ENCODE measurements at regions not wholly inside any gene's neighbourhood (a gene's known extent, or its start where the extent isn't known, plus 50 kb on each side); places are given as distances from the start of the nearest gene placed in this dataset.

- peaks cover 35% of the 10 kb centered on the region for H3K4me1 ChIP-seq (ENCODE audit: insufficient read depth)
- no peaks in the 10 kb centered on the region for H4K20me1 ChIP-seq (ENCODE audit: insufficient read depth, poor library complexity, severe bottlenecking)
- H2AFZ ChIP-seq: peak overlapping the region; percentile 16
- H3K9me2 ChIP-seq (replicated peaks; ENCODE audit: insufficient read depth): no peaks in the 10 kb centered on the region
- 10% methylated on average over 38 of the region's 44 CpGs for WGBS (ENCODE audit: low lambda C conversion rate, missing lambda C conversion rate)
- peaks cover 17% of the 10 kb centered on the region for H3K27me3 ChIP-seq
- DNase-seq (ENCODE audit: low spot score): peak; percentile 81
- H3K79me2 ChIP-seq: no peaks in the 10 kb centered on the region
- H3K4me2 ChIP-seq: peak overlapping the region; percentile 91
- no peaks in the 10 kb centered on the region for H3K36me3 ChIP-seq (replicated peaks; ENCODE audit: insufficient read depth, low read depth)
- TF ChIP-seq CTCF (IDR thresholded peaks at IDR 0.05; ENCODE audit: poor library complexity): no peak
- TF ChIP-seq EZH2 (IDR thresholded peaks at IDR 0.05; ENCODE audit: borderline replicate concordance): peak; percentile 3
- no peak for TF ChIP-seq EZH2phosphoT487 (IDR thresholded peaks at IDR 0.05; ENCODE audit: low read depth, severe bottlenecking, unreplicated experiment)
- H3K27ac ChIP-seq: peak overlapping the region; percentile 7
- H3K4me3 ChIP-seq: no peak overlapping the region
- no peaks in the 10 kb centered on the region for H3K9me3 ChIP-seq (ENCODE audit: low read depth)
Observed at GRCh38 chr5:139745800-139746690, 49.6 kb upstream of the PSD2 start.
